Left lung (tissue), 4 donors: ENCODE measurements at regions not wholly inside any gene's neighbourhood (a gene's known extent, or its start where the extent isn't known, plus 50 kb on each side); places are given as distances from the start of the nearest gene placed in this dataset.

ENCODE experiments used
- ATAC-seq: fragments of 200-7000 bp; cut with Tn5 transposase; one replicate; pipeline ENCODE4 v1.9.1; 2020; ENCODE audit warnings: moderate library complexity
- DNase-seq, 4 donors: peaks; one replicate each; pipeline ENCODE4 v3.0.0-alpha.2; 2013 to 2020
- H3K27ac ChIP-seq, 2 donors: fragments of 200-600 bp; sonication (generic) in 1 of 2; one replicate each; pipeline versions ENCODE4 v1.5.0 to v1.8.0; 2020 to 2021
- H3K27me3 ChIP-seq, 2 donors: fragments of 200-600 bp; sonication (generic) in 1 of 2; one replicate each; pipeline versions ENCODE4 v1.5.0 to v1.8.0; 2020 to 2021
- H3K36me3 ChIP-seq, 2 donors: fragments of 200-600 bp; sonication (generic) in 1 of 2; one replicate each; pipeline versions ENCODE4 v1.5.0 to v1.8.0; 2020 to 2021
- H3K4me1 ChIP-seq, 2 donors: fragments of 200-600 bp; one replicate each; pipeline ENCODE4 v1.8.0; 2021
- H3K4me3 ChIP-seq, 2 donors: fragments of 200-600 bp; sonication (generic) in 1 of 2; one replicate each; pipeline versions ENCODE4 v1.5.0 to v1.8.0; 2020 to 2021; ENCODE audit warnings: mild to moderate bottlenecking in 1 of 2
- H3K9me3 ChIP-seq, 2 donors: fragments of 200-600 bp; sonication (generic) in 1 of 2; one replicate each; pipeline versions ENCODE4 v1.5.0 to v1.8.0; 2020 to 2021
- CTCF ChIP-seq, 2 donors: fragments of 200-600 bp; sonication (generic) in 1 of 2; IDR thresholded peaks; one replicate each; pipeline versions ENCODE4 v1.5.0 to v1.8.0; 2021; ENCODE audit warnings: antibody characterized with exemption in 2 of 2
- intact Hi-C, 2 donors: fragments of 100-400 bp; cut with DNase I; formaldehyde crosslinking; loops; one replicate each; pipeline versions ENCODE4 v1.11.2 to v1.14.2; 2022
- donor health status: DM: no; HTN: yes; CAD: no.
- donor health status: DM: no; HTN: no; CAD: no.

- peak in 1 of 4 donors; percentile 59 for DNase-seq
- Histone ChIP-seq H3K4me3 (no peak overlapping the region), H3K36me3 (no peaks in the 10 kb centered on the region), H3K4me1 (no peaks in the 10 kb centered on the region), H3K27ac (no peak overlapping the region), H3K27me3 (no peaks in the 10 kb centered on the region), H3K9me3 (no peaks in the 10 kb centered on the region)
- intact Hi-C loops, result no loop called here
- ATAC-seq, result no peak
- TF ChIP-seq CTCF (IDR thresholded peaks at IDR 0.05), result no peak
Measured at GRCh38 chr4:42265782-42266602, 113.5 kb upstream of the BEND4 start.

- Histone ChIP-seq H3K9me3 (no peaks in the 10 kb centered on the region), H3K27ac (no peak overlapping the region), H3K27me3 (no peaks in the 10 kb centered on the region), H3K4me1 (no peaks in the 10 kb centered on the region), H3K36me3 (no peaks in the 10 kb centered on the region), H3K4me3 (no peak overlapping the region)
- TF ChIP-seq CTCF (IDR thresholded peaks at IDR 0.05), result no peak
- ATAC-seq, result no peak
- intact Hi-C loops, result no loop called here
- no peak for DNase-seq
Measured at GRCh38 chr4:42267724-42268123, 115.3 kb upstream of the BEND4 start.

GRCh38 chr4:42268824-42269223 lies 116.4 kb upstream of the BEND4 start:
- intact Hi-C loops, result no loop called here
- Histone ChIP-seq H3K36me3 (no peaks in the 10 kb centered on the region), H3K9me3 (no peaks in the 10 kb centered on the region), H3K4me1 (no peaks in the 10 kb centered on the region), H3K27me3 (no peaks in the 10 kb centered on the region), H3K4me3 (no peak overlapping the region), H3K27ac (no peak overlapping the region)
- DNase-seq (no peak), ATAC-seq (no peak)
- no peak for TF ChIP-seq CTCF (IDR thresholded peaks at IDR 0.05)

GRCh38 chr4:42271096-42271495 lies 118.6 kb upstream of the BEND4 start:
- Histone ChIP-seq H3K36me3 (no peaks in the 10 kb centered on the region), H3K27ac (no peak overlapping the region), H3K4me1 (no peaks in the 10 kb centered on the region), H3K4me3 (no peak overlapping the region), H3K27me3 (no peaks in the 10 kb centered on the region), H3K9me3 (no peaks in the 10 kb centered on the region)
- no peak for TF ChIP-seq CTCF (IDR thresholded peaks at IDR 0.05)
- ATAC-seq (no peak), DNase-seq (no peak)
- intact Hi-C loops, result no loop called here

- no peaks in the 10 kb centered on the region for H3K4me1 ChIP-seq
- intact Hi-C loops, result no loop called here
- no peak overlapping the region for H3K4me3 ChIP-seq
- ATAC-seq, result no peak
- no peak overlapping the region for H3K27ac ChIP-seq
- no peaks in the 10 kb centered on the region for H3K36me3 ChIP-seq
- H3K9me3 ChIP-seq, result no peaks in the 10 kb centered on the region
- DNase-seq, result no peak
- no peaks in the 10 kb centered on the region for H3K27me3 ChIP-seq
- no peak for TF ChIP-seq CTCF (IDR thresholded peaks at IDR 0.05)
Measured at GRCh38 chr4:42277291-42277690, 120.0 kb upstream of the SHISA3 start.
